Loucy (cell line): ENCODE measurements at regions not wholly inside any gene's neighbourhood (a gene's known extent, or its start where the extent isn't known, plus 50 kb on each side); places are given as distances from the start of the nearest gene placed in this dataset.

Source experiments
- H2AFZ ChIP-seq: fragments of 200-600 bp; sonication (generic); 2 replicates; pipeline ENCODE4 v1.6.0; 2016; ENCODE audit warnings: antibody characterized with exemption, mild to moderate bottlenecking, low read length, moderate library complexity
- H3F3A ChIP-seq: fragments of 200-600 bp; 2 replicates; pipeline ENCODE4 v1.6.0; 2016; ENCODE audit warnings: antibody characterized with exemption, low read depth, mild to moderate bottlenecking
- H3K27me3 ChIP-seq: fragments of 200-600 bp; sonication (generic); 2 replicates; pipeline ENCODE4 v1.6.1; 2014; ENCODE audit warnings: low read length, mild to moderate bottlenecking; ENCODE audit not compliant: insufficient read depth, poor library complexity, severe bottlenecking
- H3K36me3 ChIP-seq: fragments of 200-600 bp; sonication (generic); 2 replicates; pipeline ENCODE4 v1.6.1; 2016; ENCODE audit warnings: low read length; ENCODE audit not compliant: insufficient read depth
- H3K4me1 ChIP-seq: fragments of 200-600 bp; sonication (generic); 2 replicates; pipeline ENCODE4 v1.5.1; 2014; ENCODE audit warnings: low read length, mild to moderate bottlenecking; ENCODE audit not compliant: insufficient read depth, poor library complexity, severe bottlenecking
- H3K4me2 ChIP-seq: fragments of 200-600 bp; sonication (generic); 2 replicates; pipeline ENCODE4 v1.6.0; 2014; ENCODE audit warnings: antibody characterized with exemption, low read length, low read depth, mild to moderate bottlenecking; ENCODE audit not compliant: poor library complexity, severe bottlenecking
- H3K4me3 ChIP-seq: fragments of 200-600 bp; sonication (generic); 2 replicates; pipeline ENCODE4 v1.5.1; 2014; ENCODE audit warnings: low read length, mild to moderate bottlenecking, mixed read lengths; ENCODE audit not compliant: poor library complexity, severe bottlenecking
- H3K79me2 ChIP-seq: fragments of 200-600 bp; sonication (generic); 2 replicates; pipeline ENCODE4 v1.6.1; 2014; ENCODE audit warnings: low read length; ENCODE audit not compliant: insufficient read depth
- H3K9ac ChIP-seq: fragments of 200-600 bp; sonication (generic); 2 replicates; pipeline ENCODE4 v1.6.0; 2014; ENCODE audit warnings: mild to moderate bottlenecking, low read depth, low read length, moderate library complexity; ENCODE audit not compliant: poor library complexity, severe bottlenecking
- H3K9me2 ChIP-seq: fragments of 200-600 bp; sonication (generic); replicated peaks from 2 replicates; pipeline ENCODE4 v1.6.1; 2016; ENCODE audit warnings: low read depth, low read length, mixed read lengths
- H3K9me3 ChIP-seq: fragments of 200-600 bp; sonication (generic); 2 replicates; pipeline ENCODE4 v1.6.1; 2014; ENCODE audit warnings: mild to moderate bottlenecking, antibody characterized with exemption, low read length, low read depth; ENCODE audit not compliant: insufficient read depth
- H4K20me1 ChIP-seq: fragments of 200-600 bp; sonication (generic); 2 replicates; pipeline ENCODE4 v1.6.0; 2014; ENCODE audit warnings: antibody characterized with exemption, low read length, mild to moderate bottlenecking; ENCODE audit not compliant: insufficient read depth, poor library complexity, severe bottlenecking
- EZH2phosphoT487 ChIP-seq: fragments of 200-600 bp; IDR thresholded peaks from 2 replicates; pipeline ENCODE4 v1.6.1; 2018; ENCODE audit warnings: antibody characterized with exemption, mild to moderate bottlenecking, moderate library complexity, borderline replicate concordance
- TF ChIP-seq, protein P1 (sequence below): fragments of 200-600 bp; sonication (generic); conservative IDR thresholded peaks from 2 replicates; pipeline ENCODE4 v1.5.1; 2014; ENCODE audit warnings: mild to moderate bottlenecking, antibody characterized with exemption, low read length

DNA sequence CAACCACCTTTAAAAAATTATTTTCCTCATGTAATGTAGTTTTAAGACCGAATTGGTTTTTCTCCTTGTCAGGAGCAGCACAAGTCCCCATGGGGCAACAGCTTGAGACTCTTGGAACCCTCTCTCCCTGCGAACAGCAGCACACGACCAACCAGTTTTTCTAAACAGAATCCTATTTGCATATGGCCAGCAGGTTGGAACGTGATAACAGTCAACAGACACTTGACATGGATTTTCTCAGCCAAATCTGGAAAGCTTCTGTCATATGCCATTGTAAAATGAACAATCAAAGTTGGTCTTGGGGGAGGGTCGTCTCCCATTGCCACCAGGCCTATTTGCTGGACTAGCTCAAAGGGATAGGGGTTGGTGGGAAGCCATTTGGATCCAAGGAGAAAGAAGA is 1915.0 kb upstream of the FLRT2 start:
- Histone ChIP-seq H2AFZ (no peak overlapping the region), H3K4me2 (no peak overlapping the region), H3K9me3 (no peaks in the 10 kb centered on the region), H3K4me1 (no peaks in the 10 kb centered on the region), H3K27me3 (no peaks in the 10 kb centered on the region), H3F3A (no peaks in the 10 kb centered on the region), H3K4me3 (no peak overlapping the region), H3K9me2 (no peaks in the 10 kb centered on the region), H3K36me3 (no peaks in the 10 kb centered on the region), H3K79me2 (no peaks in the 10 kb centered on the region), H3K9ac (no peak overlapping the region), H4K20me1 (no peaks in the 10 kb centered on the region)
- TF ChIP-seq EZH2phosphoT487 = no peak
- TF ChIP-seq, protein P1, sequence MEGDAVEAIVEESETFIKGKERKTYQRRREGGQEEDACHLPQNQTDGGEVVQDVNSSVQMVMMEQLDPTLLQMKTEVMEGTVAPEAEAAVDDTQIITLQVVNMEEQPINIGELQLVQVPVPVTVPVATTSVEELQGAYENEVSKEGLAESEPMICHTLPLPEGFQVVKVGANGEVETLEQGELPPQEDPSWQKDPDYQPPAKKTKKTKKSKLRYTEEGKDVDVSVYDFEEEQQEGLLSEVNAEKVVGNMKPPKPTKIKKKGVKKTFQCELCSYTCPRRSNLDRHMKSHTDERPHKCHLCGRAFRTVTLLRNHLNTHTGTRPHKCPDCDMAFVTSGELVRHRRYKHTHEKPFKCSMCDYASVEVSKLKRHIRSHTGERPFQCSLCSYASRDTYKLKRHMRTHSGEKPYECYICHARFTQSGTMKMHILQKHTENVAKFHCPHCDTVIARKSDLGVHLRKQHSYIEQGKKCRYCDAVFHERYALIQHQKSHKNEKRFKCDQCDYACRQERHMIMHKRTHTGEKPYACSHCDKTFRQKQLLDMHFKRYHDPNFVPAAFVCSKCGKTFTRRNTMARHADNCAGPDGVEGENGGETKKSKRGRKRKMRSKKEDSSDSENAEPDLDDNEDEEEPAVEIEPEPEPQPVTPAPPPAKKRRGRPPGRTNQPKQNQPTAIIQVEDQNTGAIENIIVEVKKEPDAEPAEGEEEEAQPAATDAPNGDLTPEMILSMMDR = no peak

DNA sequence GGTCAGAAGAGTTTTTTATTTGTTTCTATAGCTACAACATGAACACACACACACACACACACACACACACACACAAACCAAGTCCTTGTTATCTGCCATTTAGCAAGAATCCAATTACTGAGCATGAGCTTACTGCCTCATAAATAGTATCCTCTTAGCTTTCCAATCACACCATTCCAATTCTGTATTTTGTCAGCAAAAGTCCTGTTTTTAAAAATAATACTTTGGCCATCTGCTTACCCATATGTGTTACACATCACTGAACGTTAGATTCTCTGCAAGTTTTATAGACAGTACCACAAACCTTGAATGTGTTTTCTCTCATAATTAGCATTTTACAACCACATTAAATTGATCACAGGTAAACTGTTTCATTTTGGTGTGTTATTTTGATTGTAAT is 1905.4 kb upstream of the FLRT2 start:
- H3K4me2 ChIP-seq = no peak overlapping the region
- H3F3A ChIP-seq = no peaks in the 10 kb centered on the region
- H3K9me2 ChIP-seq = no peaks in the 10 kb centered on the region
- no peak overlapping the region for H3K4me3 ChIP-seq
- no peaks in the 10 kb centered on the region for H3K4me1 ChIP-seq
- no peak overlapping the region for H3K9ac ChIP-seq
- TF ChIP-seq, protein P1 = no peak
- H3K27me3 ChIP-seq = no peaks in the 10 kb centered on the region
- no peaks in the 10 kb centered on the region for H3K36me3 ChIP-seq
- H2AFZ ChIP-seq = no peak overlapping the region
- H4K20me1 ChIP-seq = no peaks in the 10 kb centered on the region
- H3K79me2 ChIP-seq = no peaks in the 10 kb centered on the region
- H3K9me3 ChIP-seq = no peaks in the 10 kb centered on the region

GRCh38 chr14:83632375-83632774 is 1897.6 kb upstream of the FLRT2 start:
- Histone ChIP-seq H3K4me1 (no peaks in the 10 kb centered on the region), H3K9me2 (0 out of 2 replicates have a peak, but pooled peaks cover 2% of the 10 kb centered on the region), H2AFZ (no peak overlapping the region), H4K20me1 (no peaks in the 10 kb centered on the region), H3K9me3 (no peaks in the 10 kb centered on the region), H3K36me3 (no peaks in the 10 kb centered on the region), H3K4me2 (no peak overlapping the region), H3F3A (no peaks in the 10 kb centered on the region), H3K9ac (no peak overlapping the region), H3K4me3 (no peak overlapping the region), H3K79me2 (no peaks in the 10 kb centered on the region), H3K27me3 (no peaks in the 10 kb centered on the region)
- TF ChIP-seq, protein P1 = no peak
- no peak for TF ChIP-seq EZH2phosphoT487
